HCT116 (cell line): ENCODE measurements at regions not wholly inside any gene's neighbourhood (a gene's known extent, or its start where the extent isn't known, plus 50 kb on each side); places are given as distances from the start of the nearest gene placed in this dataset.

ENCODE experiments used
- ATAC-seq: fragments of 200-7000 bp; cut with Tn5 transposase; 2 replicates; pipeline ENCODE4 v1.9.1; 2020; ENCODE audit warnings: mild to moderate bottlenecking, moderate library complexity
- BruUV-seq: library from RNA; stranded (reverse); fragments of 400-500 nt; replicated peaks from 2 replicates; lab custom pipeline; 2021; lab: Mats Ljungman, UMichigan
- CTCF ChIA-PET: fragments of 300-600 bp; sonication (Branson Sonifier 250); formaldehyde crosslinking; loops from one replicate; lab custom pipeline; 2021; ENCODE audit warnings: antibody characterized with exemption; lab: Charles Lee
- POLR2A ChIA-PET: fragments of 300-600, 350-600 bp; sonication (Branson Sonifier 250); formaldehyde crosslinking; loops from one replicate; lab custom pipeline; 2021; ENCODE audit warnings: antibody characterized with exemption; lab: Charles Lee
- RAD21 ChIA-PET, 2 experiments: fragments of 300-600 bp; sonication (Branson Sonifier 250); formaldehyde crosslinking; loops; one replicate each; lab custom pipeline; 2023; ENCODE audit warnings: low total read pairs in 2 of 2; ENCODE audit not compliant: uncharacterized antibody in 2 of 2, unreplicated experiment in 2 of 2, low non-redundant PET in 1 of 2; lab: Charles Lee
- DNase-seq: peaks from one replicate; pipeline ENCODE4 v3.0.0-alpha.2; 2010; ENCODE audit warnings: low read depth, low spot score
- H2AFZ ChIP-seq: fragments of 200-600 bp; shearing (Covaris generic), sonication (generic); 2 replicates; pipeline ENCODE4 v1.6.1; 2017; ENCODE audit warnings: low read depth, mixed run types, mixed read lengths, antibody characterized with exemption, low read length; ENCODE audit not compliant: poor library complexity, severe bottlenecking
- H3K27ac ChIP-seq: 2 replicates; pipeline ENCODE4 v1.5.1; 2012; ENCODE audit warnings: low read depth, low read length
- H3K27me3 ChIP-seq: fragments of 200-600 bp; sonication (generic); 2 replicates; pipeline ENCODE4 v1.6.1; 2016; ENCODE audit warnings: mixed run types, low read length, mixed read lengths; ENCODE audit not compliant: insufficient read depth
- H3K36me3 ChIP-seq, 2 experiments: fragments of 200-500 bp in 1 of 2; fragments of 200-600 bp in 1 of 2; sonication (Bioruptor generic) in 1 of 2; sonication (generic) in 1 of 2; 2 replicates each; pipeline versions ENCODE4 v1.5.1 to v1.6.1; 2014 to 2016; ENCODE audit warnings: low read length in 2 of 2, inconsistent platforms in 1 of 2, mixed read lengths in 1 of 2, mixed run types in 1 of 2; ENCODE audit not compliant: insufficient read depth in 2 of 2, control insufficient read depth in 1 of 2
- H3K4me1 ChIP-seq, 2 experiments: fragments of 200-600 bp in 1 of 2; sonication (generic) in 1 of 2; 2 replicates each; pipeline versions ENCODE4 v1.5.1 to v1.6.1; 2012 to 2017; ENCODE audit warnings: low read length in 2 of 2, inconsistent platforms in 1 of 2, mild to moderate bottlenecking in 1 of 2, mixed read lengths in 1 of 2, mixed run types in 1 of 2, moderate library complexity in 1 of 2; ENCODE audit not compliant: insufficient read depth in 2 of 2, control insufficient read depth in 1 of 2
- H3K4me2 ChIP-seq: fragments of 200-600 bp; sonication (generic); 2 replicates; pipeline ENCODE4 v1.6.1; 2017; ENCODE audit warnings: mixed run types, low read length, mixed read lengths
- H3K4me3 ChIP-seq, 2 experiments: fragments of 200-600 bp in 1 of 2; sonication (generic) in 1 of 2; replicated peaks in 1 of 2; 2 replicates each; pipeline ENCODE4 v1.5.1; 2011 to 2016; ENCODE audit warnings: low read length in 2 of 2, control low read depth in 1 of 2, low read depth in 1 of 2, mild to moderate bottlenecking in 1 of 2, mixed read lengths in 1 of 2, mixed run types in 1 of 2
- H3K79me2 ChIP-seq: fragments of 200-600 bp; sonication (generic); 2 replicates; pipeline ENCODE4 v1.6.1; 2017; ENCODE audit warnings: mild to moderate bottlenecking, mixed run types, low read length, moderate library complexity, mixed read lengths; ENCODE audit not compliant: insufficient read depth
- H3K9ac ChIP-seq: fragments of 200-600 bp; sonication (generic); 2 replicates; pipeline ENCODE4 v1.6.1; 2016; ENCODE audit warnings: low read length, mixed read lengths
- H3K9me2 ChIP-seq: fragments of 200-600 bp; sonication (generic), shearing (Covaris generic); 2 replicates; pipeline ENCODE4 v1.6.1; 2017; ENCODE audit warnings: mixed run types, mild to moderate bottlenecking, moderate library complexity; ENCODE audit not compliant: insufficient read depth
- H3K9me3 ChIP-seq, 2 experiments: fragments of 200-500 bp in 1 of 2; fragments of 200-600 bp in 1 of 2; sonication (Bioruptor generic) in 1 of 2; sonication (generic) in 1 of 2; 2 replicates each; pipeline ENCODE4 v1.6.1; 2014 to 2017; ENCODE audit warnings: low read length in 2 of 2, mixed read lengths in 2 of 2, inconsistent platforms in 1 of 2, low read depth in 1 of 2, mild to moderate bottlenecking in 1 of 2, mixed run types in 1 of 2, moderate library complexity in 1 of 2; ENCODE audit not compliant: control insufficient read depth in 1 of 2, insufficient read depth in 1 of 2
- H4K20me1 ChIP-seq: fragments of 200-600 bp; sonication (generic), shearing (Covaris generic); 2 replicates; pipeline ENCODE4 v1.6.1; 2017; ENCODE audit warnings: mixed run types, mild to moderate bottlenecking, moderate library complexity; ENCODE audit not compliant: insufficient read depth
- ATF3 ChIP-seq: IDR thresholded peaks from 2 replicates; pipeline ENCODE4 v1.6.1; 2012
- CBX3 ChIP-seq: IDR thresholded peaks from 2 replicates; pipeline ENCODE4 v1.6.1; 2012; ENCODE audit warnings: low read depth
- EGR1 ChIP-seq: IDR thresholded peaks from 2 replicates; pipeline ENCODE4 v1.6.1; 2012; ENCODE audit warnings: low read depth
- ELF1 ChIP-seq: IDR thresholded peaks from 2 replicates; pipeline ENCODE4 v1.6.1; 2012; ENCODE audit warnings: low read depth, borderline replicate concordance
- EZH2 ChIP-seq: fragments of 200-600 bp; sonication (generic); IDR thresholded peaks from 2 replicates; pipeline ENCODE4 v1.6.1; 2017; ENCODE audit warnings: antibody characterized with exemption, mixed run types
- EZH2phosphoT487 ChIP-seq: fragments of 200-600 bp; IDR thresholded peaks from 2 replicates; pipeline ENCODE4 v1.6.1; 2018; ENCODE audit warnings: antibody characterized with exemption, borderline replicate concordance
- JUND ChIP-seq: IDR thresholded peaks from 2 replicates; pipeline ENCODE4 v1.6.1; 2012
- MAX ChIP-seq: IDR thresholded peaks from 2 replicates; pipeline ENCODE4 v1.6.1; 2012
- POLR2A ChIP-seq: IDR thresholded peaks from 2 replicates; pipeline ENCODE4 v1.7.0; 2011; ENCODE audit warnings: borderline replicate concordance; ENCODE audit not compliant: insufficient read depth, insufficient read length; ENCODE audit errors: extremely low read depth
- POLR2AphosphoS5 ChIP-seq: IDR thresholded peaks from 2 replicates; pipeline ENCODE4 v1.6.1; 2011; ENCODE audit warnings: mild to moderate bottlenecking, low read depth, low read length, moderate library complexity
- RAD21 ChIP-seq: IDR thresholded peaks from 2 replicates; pipeline ENCODE4 v1.6.1; 2012; ENCODE audit warnings: low read depth, mild to moderate bottlenecking
- REST ChIP-seq: IDR thresholded peaks from 2 replicates; pipeline ENCODE4 v1.6.1; 2012; ENCODE audit warnings: low read depth
- SIN3A ChIP-seq: IDR thresholded peaks from 2 replicates; pipeline ENCODE4 v1.6.1; 2012; ENCODE audit warnings: low read depth
- SP1 ChIP-seq: IDR thresholded peaks from 2 replicates; pipeline ENCODE4 v1.6.1; 2012; ENCODE audit warnings: low read depth
- TCF7L2 ChIP-seq: IDR thresholded peaks from 2 replicates; pipeline ENCODE4 v1.7.0; 2011; ENCODE audit warnings: borderline replicate concordance, inconsistent platforms; ENCODE audit not compliant: insufficient read depth, insufficient read length; ENCODE audit errors: extremely low read depth
- YY1 ChIP-seq: IDR thresholded peaks from 2 replicates; pipeline ENCODE4 v1.6.1; 2011; ENCODE audit warnings: low read length, low read depth, moderate library complexity, mild to moderate bottlenecking; ENCODE audit not compliant: insufficient replicate concordance; ENCODE audit errors: extremely low read depth
- ZFX ChIP-seq: fragments of 450-650 bp; IDR thresholded peaks from 2 replicates; pipeline ENCODE4 v1.6.1; 2017
- ZNF274 ChIP-seq: fragments of 200-500 bp; sonication (Bioruptor generic); IDR thresholded peaks from 2 replicates; pipeline ENCODE4 v1.6.1; 2014; ENCODE audit warnings: mild to moderate bottlenecking, low read depth, low read length, inconsistent platforms
- intact Hi-C: fragments of 100-400 bp; cut with micrococcal nuclease; formaldehyde crosslinking; loops from 2 replicates; pipeline ENCODE4 v1.10.0; 2022

- POLR2A ChIA-PET: no interaction called here
- BruUV-seq: no TSS peak
- no peak overlapping the region for H3K9ac ChIP-seq
- H3K36me3 ChIP-seq: no peaks in the 10 kb centered on the region
- no peaks in the 10 kb centered on the region for H4K20me1 ChIP-seq
- H3K27me3 ChIP-seq: no peaks in the 10 kb centered on the region
- CTCF ChIA-PET: no interaction called here
- no peaks in the 10 kb centered on the region for H3K79me2 ChIP-seq
- H3K4me1 ChIP-seq: no peaks in the 10 kb centered on the region
- DNase-seq: no peak
- no peak overlapping the region for H3K4me2 ChIP-seq
- H3K9me2 ChIP-seq: no peaks in the 10 kb centered on the region
- no peak overlapping the region for H3K27ac ChIP-seq
- no peak overlapping the region for H2AFZ ChIP-seq
- RAD21 ChIA-PET: no interaction called here
- intact Hi-C loops: no loop called here
- ATAC-seq: no peak
- no peak for TF ChIP-seq EGR1
- no peak for TF ChIP-seq ATF3
- no peak for TF ChIP-seq JUND
- no peak overlapping the region for H3K4me3 ChIP-seq
- no peaks in the 10 kb centered on the region for H3K9me3 ChIP-seq
Measured at GRCh38 chr15:39059917-39060316, 495.3 kb upstream of the RASGRP1 start.

GRCh38 chr15:39061952-39062464, 497.4 kb upstream of the RASGRP1 start:
- no TSS peak for BruUV-seq
- no peaks in the 10 kb centered on the region for H3K9me3 ChIP-seq
- H3K27me3 ChIP-seq: no peaks in the 10 kb centered on the region
- CTCF ChIA-PET: no interaction called here
- H3K79me2 ChIP-seq: no peaks in the 10 kb centered on the region
- no peaks in the 10 kb centered on the region for H3K4me1 ChIP-seq
- TF ChIP-seq POLR2AphosphoS5 (no peak), RAD21 (no peak), POLR2A (no peak), YY1 (no peak), ZFX (no peak), SP1 (no peak), SIN3A (no peak), REST (no peak), MAX (no peak), TCF7L2 (no peak), EZH2 (no peak), ELF1 (no peak), CBX3 (no peak), EZH2phosphoT487 (no peak), ZNF274 (no peak)
- TF ChIP-seq, all 23 proteins: peak for 0
- ChIA-PET POLR2A (no interaction called here), RAD21 (no interaction called here)
- Histone ChIP-seq H3K27ac (no peak overlapping the region), H3K9ac (no peak overlapping the region), H3K4me3 (no peak overlapping the region), H3K9me2 (no peaks in the 10 kb centered on the region), H4K20me1 (no peaks in the 10 kb centered on the region), H3K36me3 (no peaks in the 10 kb centered on the region), H2AFZ (no peak overlapping the region), H3K4me2 (no peak overlapping the region)
- DNase-seq (no peak), ATAC-seq (no peak)
- intact Hi-C loops: no loop called here
